ENCODE measurements at regions not wholly inside any gene's neighbourhood (a gene's known extent, or its start where the extent isn't known, plus 50 kb on each side); places are given as distances from the start of the nearest gene placed in this dataset.

DNA sequence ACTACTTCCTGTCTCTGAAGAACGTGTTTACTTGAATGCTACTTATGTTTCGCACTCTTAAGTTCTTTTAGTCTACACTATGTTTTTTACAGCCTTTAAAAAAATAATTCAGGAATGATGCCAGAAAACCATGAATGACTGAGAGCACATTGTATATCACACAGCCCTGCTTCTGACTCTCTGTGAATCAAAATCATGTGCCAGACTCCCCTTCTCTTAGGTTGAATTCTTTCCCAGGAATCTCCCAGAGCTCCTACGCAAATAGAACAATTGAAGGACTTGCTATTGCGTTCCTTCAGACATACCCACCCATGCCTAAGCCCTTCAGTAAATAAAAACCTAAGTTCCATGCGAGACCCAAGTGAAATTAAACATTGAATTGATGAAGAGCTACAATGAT, 782.0 kb upstream of the ALCAM start:
- Histone ChIP-seq H3K36me3 (no peaks in the 10 kb centered on the region), H3K9me3 (ENCODE audit: severe bottlenecking) (no peaks in the 10 kb centered on the region), H3K27me3 (ENCODE audit: insufficient read depth, low read depth, severe bottlenecking) (no peaks in the 10 kb centered on the region), H3K27ac (no peak overlapping the region), H3K4me3 (ENCODE audit: low read depth, low read length) (no peak overlapping the region)
- no peak for DNase-seq
- TF ChIP-seq, protein P1, sequence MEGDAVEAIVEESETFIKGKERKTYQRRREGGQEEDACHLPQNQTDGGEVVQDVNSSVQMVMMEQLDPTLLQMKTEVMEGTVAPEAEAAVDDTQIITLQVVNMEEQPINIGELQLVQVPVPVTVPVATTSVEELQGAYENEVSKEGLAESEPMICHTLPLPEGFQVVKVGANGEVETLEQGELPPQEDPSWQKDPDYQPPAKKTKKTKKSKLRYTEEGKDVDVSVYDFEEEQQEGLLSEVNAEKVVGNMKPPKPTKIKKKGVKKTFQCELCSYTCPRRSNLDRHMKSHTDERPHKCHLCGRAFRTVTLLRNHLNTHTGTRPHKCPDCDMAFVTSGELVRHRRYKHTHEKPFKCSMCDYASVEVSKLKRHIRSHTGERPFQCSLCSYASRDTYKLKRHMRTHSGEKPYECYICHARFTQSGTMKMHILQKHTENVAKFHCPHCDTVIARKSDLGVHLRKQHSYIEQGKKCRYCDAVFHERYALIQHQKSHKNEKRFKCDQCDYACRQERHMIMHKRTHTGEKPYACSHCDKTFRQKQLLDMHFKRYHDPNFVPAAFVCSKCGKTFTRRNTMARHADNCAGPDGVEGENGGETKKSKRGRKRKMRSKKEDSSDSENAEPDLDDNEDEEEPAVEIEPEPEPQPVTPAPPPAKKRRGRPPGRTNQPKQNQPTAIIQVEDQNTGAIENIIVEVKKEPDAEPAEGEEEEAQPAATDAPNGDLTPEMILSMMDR (IDR thresholded peaks at IDR 0.05; ENCODE audit: low read depth, low read length), result no peak

DNA sequence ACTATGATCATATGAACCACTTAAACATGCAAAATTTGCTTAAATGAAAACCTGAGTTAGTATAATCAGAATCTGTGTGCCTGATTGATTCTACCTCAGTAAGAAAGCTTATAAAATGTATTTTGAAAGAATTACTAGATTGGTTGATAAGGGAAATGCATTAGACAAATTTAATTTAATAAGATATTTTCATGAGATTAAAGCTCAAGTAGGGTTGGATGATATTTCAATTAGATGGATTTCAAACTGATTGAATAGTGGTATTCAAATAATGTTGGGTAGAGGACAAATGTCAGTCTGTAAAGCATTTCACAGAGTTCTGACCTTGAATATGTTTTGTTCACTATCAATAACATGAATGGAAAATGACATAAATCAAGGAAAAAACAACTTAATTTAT, 780.4 kb upstream of the ALCAM start:
- H3K4me3 ChIP-seq (ENCODE audit: low read depth, low read length), result no peak overlapping the region
- no peaks in the 10 kb centered on the region for H3K9me3 ChIP-seq (ENCODE audit: severe bottlenecking)
- no peak for DNase-seq
- H3K36me3 ChIP-seq, result no peaks in the 10 kb centered on the region
- H3K27me3 ChIP-seq (ENCODE audit: insufficient read depth, low read depth, severe bottlenecking), result no peaks in the 10 kb centered on the region
- TF ChIP-seq, protein P1 (IDR thresholded peaks at IDR 0.05; ENCODE audit: low read depth, low read length), result no peak
- no peak overlapping the region for H3K27ac ChIP-seq

DNA sequence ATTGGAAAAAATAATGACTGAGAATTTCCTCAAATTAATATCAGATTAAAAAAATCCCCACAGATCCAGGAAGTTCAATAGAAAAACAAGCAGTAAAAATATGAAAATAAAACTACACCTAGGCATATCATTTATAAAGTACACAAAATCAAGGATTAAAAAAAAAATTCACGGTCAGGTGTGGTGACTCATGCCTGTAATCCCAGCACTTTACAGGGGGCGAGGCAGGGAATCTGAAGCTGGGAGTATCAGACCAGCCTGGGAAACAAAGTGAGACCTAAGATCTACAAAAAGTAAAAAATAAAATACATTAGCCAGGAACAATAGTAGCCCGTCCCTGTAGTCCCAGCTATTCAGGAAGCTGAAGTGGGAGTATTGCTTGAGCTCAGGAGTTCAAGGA, 778.3 kb upstream of the ALCAM start:
- DNase-seq, result no peak
- H3K36me3 ChIP-seq, result no peaks in the 10 kb centered on the region
- no peak overlapping the region for H3K27ac ChIP-seq
- H3K4me3 ChIP-seq (ENCODE audit: low read depth, low read length), result no peak overlapping the region
- no peaks in the 10 kb centered on the region for H3K27me3 ChIP-seq (ENCODE audit: insufficient read depth, low read depth, severe bottlenecking)
- H3K9me3 ChIP-seq (ENCODE audit: severe bottlenecking), result no peaks in the 10 kb centered on the region
- TF ChIP-seq, protein P1 (IDR thresholded peaks at IDR 0.05; ENCODE audit: low read depth, low read length), result no peak

DNA sequence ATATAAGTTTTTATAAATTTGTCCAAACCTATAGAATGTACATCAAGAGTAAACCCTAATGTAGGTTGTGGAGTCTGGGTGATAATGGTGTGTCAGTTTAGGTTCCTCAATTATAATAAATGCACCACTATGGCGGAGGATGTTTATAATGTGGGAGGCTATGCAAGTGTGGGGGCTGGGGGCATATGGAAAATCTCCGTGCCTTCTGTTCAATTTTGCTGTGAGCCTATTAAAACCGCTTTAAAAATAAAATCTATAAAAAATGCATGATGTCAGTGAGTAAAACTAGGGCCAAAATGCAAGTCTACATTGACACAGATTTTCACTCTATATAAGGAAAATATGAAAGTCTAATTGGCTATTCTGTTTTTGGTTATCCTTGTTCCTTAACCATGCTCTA, 774.9 kb upstream of the ALCAM start:
- no peak overlapping the region for H3K27ac ChIP-seq
- H3K4me3 ChIP-seq (ENCODE audit: low read depth, low read length), result no peak overlapping the region
- TF ChIP-seq, protein P1 (IDR thresholded peaks at IDR 0.05; ENCODE audit: low read depth, low read length), result no peak
- H3K36me3 ChIP-seq, result no peaks in the 10 kb centered on the region
- DNase-seq, result no peak
- H3K9me3 ChIP-seq (ENCODE audit: severe bottlenecking), result no peaks in the 10 kb centered on the region
- H3K27me3 ChIP-seq (ENCODE audit: insufficient read depth, low read depth, severe bottlenecking), result no peaks in the 10 kb centered on the region

DNA sequence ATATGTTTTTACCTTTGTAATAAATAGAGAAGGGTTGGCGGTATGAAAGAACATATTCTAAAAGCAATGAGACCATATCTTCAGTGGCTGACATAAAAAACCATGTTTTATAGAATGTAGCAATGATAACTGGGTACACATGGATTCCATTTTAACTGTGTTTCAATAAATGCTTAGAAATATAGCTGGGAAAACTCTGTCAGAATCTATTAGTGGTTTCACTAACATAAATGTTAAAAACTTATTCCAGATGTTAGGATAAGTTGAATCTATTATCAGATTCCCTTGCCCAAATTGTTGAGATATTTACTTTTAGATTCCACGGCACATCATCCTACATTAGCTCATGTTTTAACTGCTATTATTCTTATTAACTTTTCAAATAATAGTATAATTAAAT, 772.2 kb upstream of the ALCAM start:
- DNase-seq, result no peak
- H3K4me3 ChIP-seq (ENCODE audit: low read depth, low read length), result no peak overlapping the region
- TF ChIP-seq, protein P1 (IDR thresholded peaks at IDR 0.05; ENCODE audit: low read depth, low read length), result no peak

DNA sequence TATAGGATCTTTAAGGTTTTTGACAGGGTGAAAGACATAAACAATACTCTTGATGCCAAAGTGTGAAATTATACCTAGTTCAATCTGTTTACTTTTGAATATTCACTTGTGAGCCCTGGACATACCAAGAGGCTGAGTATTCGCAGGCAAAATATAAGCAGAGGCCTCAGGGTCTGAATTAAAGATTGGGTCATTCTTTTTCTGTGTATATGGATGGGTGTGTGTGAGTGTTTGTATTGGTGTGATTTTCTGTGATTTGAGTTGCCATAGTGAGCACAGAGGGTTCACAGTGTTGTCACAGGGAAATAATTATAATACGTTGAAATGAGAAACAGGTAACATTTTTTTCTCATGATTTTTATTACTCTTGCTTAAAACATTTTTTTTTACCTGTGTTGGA, 770.7 kb upstream of the ALCAM start:
- no peak for DNase-seq
- no peaks in the 10 kb centered on the region for H3K27me3 ChIP-seq (ENCODE audit: insufficient read depth, low read depth, severe bottlenecking)
- H3K27ac ChIP-seq, result no peak overlapping the region
- no peak overlapping the region for H3K4me3 ChIP-seq (ENCODE audit: low read depth, low read length)
- H3K36me3 ChIP-seq, result no peaks in the 10 kb centered on the region
- TF ChIP-seq, protein P1 (IDR thresholded peaks at IDR 0.05; ENCODE audit: low read depth, low read length), result no peak
- no peaks in the 10 kb centered on the region for H3K9me3 ChIP-seq (ENCODE audit: severe bottlenecking)

More for the DNA sequence above, 772.2 kb upstream of the ALCAM start:
- no peaks in the 10 kb centered on the region for H3K27me3 ChIP-seq (ENCODE audit: insufficient read depth, low read depth, severe bottlenecking)
- H3K36me3 ChIP-seq, result no peaks in the 10 kb centered on the region
- H3K9me3 ChIP-seq (ENCODE audit: severe bottlenecking), result no peaks in the 10 kb centered on the region
- H3K27ac ChIP-seq, result no peak overlapping the region
